Epithelial cell of esophagus (primary cell): ENCODE measurements at regions not wholly inside any gene's neighbourhood (a gene's known extent, or its start where the extent isn't known, plus 50 kb on each side); places are given as distances from the start of the nearest gene placed in this dataset.

ENCODE experiments used
- DNase-seq: peaks from one replicate; pipeline ENCODE4 v3.0.0; 2010; ENCODE audit warnings: low read depth
- H3K4me3 ChIP-seq: 2 replicates; pipeline ENCODE4 v1.5.1; 2011; ENCODE audit warnings: mild to moderate bottlenecking, low read length, control low read depth
- TF ChIP-seq, protein P1 (sequence below): IDR thresholded peaks from 2 replicates; pipeline ENCODE4 v1.5.1; 2011; ENCODE audit warnings: low read depth, mild to moderate bottlenecking, low read length, control low read depth, inconsistent platforms; ENCODE audit not compliant: insufficient read depth; ENCODE audit errors: missing control alignments

DNA sequence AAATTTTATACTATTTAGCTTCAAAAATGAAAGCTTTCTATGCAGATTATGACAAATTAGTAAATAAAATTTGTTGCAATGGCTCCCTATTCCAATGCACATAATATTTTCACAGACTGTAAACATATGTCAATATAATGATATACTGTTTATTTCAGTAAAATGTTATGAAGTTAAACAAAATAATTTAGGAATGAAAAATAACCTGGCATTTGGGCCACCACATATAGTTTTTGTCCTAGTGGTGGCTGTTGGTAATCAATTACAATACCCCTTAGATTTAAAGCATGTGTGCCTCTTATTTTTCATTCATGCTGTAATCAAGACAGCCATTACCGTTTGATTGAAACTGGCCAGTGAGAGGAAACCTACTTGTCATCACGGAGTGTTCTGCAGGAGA lies 928.5 kb upstream of the KCND2 start:
- DNase-seq: no peak
- TF ChIP-seq, protein P1, sequence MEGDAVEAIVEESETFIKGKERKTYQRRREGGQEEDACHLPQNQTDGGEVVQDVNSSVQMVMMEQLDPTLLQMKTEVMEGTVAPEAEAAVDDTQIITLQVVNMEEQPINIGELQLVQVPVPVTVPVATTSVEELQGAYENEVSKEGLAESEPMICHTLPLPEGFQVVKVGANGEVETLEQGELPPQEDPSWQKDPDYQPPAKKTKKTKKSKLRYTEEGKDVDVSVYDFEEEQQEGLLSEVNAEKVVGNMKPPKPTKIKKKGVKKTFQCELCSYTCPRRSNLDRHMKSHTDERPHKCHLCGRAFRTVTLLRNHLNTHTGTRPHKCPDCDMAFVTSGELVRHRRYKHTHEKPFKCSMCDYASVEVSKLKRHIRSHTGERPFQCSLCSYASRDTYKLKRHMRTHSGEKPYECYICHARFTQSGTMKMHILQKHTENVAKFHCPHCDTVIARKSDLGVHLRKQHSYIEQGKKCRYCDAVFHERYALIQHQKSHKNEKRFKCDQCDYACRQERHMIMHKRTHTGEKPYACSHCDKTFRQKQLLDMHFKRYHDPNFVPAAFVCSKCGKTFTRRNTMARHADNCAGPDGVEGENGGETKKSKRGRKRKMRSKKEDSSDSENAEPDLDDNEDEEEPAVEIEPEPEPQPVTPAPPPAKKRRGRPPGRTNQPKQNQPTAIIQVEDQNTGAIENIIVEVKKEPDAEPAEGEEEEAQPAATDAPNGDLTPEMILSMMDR: no peak
- H3K4me3 ChIP-seq: no peak overlapping the region

DNA sequence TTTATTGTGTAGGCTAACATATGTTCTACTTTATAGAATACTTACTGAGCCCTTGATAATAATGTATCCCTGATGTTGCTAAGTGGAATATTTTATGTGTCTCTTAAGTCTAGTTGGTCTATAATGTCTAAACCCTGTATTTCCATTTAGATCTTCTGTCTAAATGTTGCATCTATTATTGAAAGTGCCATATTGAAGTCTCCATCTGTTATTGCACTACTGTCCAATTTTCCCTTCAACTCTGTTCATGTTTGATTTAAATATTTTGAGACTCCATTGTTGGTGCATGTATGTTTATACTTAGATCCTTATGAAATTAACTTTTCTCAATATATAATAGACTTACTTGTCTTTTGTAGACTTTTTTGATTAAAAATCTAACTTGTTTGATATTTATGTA lies 924.5 kb upstream of the KCND2 start:
- no peak for DNase-seq
- H3K4me3 ChIP-seq: no peak overlapping the region
- TF ChIP-seq, protein P1: no peak

DNA sequence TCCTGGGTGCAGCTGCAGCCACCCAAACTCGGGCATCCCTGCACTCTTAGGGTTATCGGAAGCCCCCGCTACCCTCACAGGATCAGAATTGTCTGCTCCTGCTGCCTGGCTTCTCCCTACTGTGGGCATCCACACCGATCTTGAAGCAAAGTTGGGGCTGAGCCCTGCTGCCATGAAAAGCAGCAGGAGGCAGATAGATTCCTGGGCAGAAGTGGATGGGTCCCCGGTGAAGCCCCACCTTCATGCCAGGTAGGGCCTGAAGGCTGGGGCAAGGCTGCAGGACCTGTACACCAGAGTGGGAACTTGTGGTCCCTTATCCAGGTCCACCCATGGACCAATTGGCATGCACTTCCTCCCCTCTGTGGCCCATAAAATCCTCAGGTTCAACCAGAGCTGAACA lies 922.6 kb upstream of the KCND2 start:
- TF ChIP-seq, protein P1: no peak
- no peak for DNase-seq
- no peak overlapping the region for H3K4me3 ChIP-seq

DNA sequence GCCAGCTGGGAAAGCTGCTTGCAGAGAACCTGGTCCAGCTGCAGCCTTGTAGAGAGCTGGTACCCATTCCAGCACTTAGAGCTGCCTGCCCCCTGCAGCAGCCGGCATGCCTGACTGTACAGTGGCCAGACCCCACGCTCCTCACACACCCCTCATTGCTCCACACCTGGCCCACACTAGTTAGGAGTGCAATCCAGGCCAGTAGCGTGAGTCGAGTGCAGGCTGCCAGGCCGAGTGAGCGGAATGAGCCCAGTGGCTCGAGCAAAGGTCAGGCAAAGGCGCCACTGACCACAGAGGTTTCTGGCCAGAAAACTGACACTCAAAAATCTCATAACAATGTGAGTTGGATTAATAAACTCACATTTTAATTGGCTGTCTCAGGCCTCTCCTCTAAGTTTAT lies 921.7 kb upstream of the KCND2 start:
- no peak overlapping the region for H3K4me3 ChIP-seq
- no peak for DNase-seq
- TF ChIP-seq, protein P1: no peak

DNA sequence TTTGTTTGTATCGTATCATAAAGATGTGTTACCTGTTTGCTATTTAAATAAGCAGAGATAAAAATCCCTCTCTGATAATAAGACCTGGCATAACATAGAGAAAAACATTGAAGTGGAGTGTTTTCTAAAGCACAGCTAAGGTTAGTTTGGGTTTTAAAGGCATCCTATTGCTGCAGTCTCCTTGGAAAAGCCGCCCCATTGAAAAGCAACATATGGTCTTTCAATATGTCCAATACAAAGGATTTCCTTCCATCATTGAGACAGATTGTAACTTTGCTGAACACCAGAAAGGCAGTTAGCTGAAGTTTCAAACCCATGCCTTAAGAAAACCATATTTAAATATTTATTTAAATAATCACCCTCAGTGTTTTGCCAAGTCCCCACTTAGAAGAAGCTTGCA lies 898.5 kb upstream of the KCND2 start:
- TF ChIP-seq, protein P1: no peak
- H3K4me3 ChIP-seq: no peak overlapping the region
- DNase-seq: no peak

DNA sequence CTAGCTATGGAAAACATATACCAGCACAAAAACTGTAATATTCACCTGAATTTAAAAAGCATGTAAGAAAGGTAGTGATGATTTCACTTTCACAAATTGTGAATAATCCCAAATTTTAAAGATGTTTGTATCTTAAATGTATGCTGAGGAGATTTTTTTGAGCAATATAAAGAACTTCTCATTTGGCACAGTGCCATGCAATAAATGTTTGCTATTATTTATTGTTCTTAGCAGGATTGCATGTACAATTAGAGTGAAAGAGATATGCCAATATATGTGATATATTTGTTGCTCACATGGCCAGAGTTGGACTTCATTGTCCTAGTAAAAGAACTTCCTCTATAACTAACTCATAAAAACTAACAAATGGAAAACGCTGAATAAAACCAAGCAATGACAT lies 895.1 kb upstream of the KCND2 start:
- TF ChIP-seq, protein P1: no peak
- H3K4me3 ChIP-seq: no peak overlapping the region
- DNase-seq: no peak

DNA sequence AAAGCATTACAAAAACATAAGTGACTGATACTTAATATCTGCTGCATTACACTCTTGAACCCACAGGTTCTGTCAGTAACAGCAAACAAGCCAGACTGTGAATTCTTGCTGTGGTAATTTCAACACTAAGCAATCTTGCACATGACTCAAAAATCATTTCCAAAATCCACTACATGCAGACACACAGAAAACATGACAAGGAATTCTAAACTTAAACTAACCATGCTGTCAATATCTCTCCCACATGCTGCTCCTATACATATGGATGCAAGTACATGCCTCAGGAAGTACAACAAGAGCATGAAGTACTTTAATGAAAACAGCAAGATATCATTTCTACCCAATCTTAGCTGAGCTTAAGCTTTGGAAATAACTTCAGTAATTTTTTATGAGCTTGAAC lies 890.2 kb upstream of the KCND2 start:
- DNase-seq: no peak
- TF ChIP-seq, protein P1: no peak
- H3K4me3 ChIP-seq: no peak overlapping the region
